ENCODE measurements at regions not wholly inside any gene's neighbourhood (a gene's known extent, or its start where the extent isn't known, plus 50 kb on each side); places are given as distances from the start of the nearest gene placed in this dataset.

- TF ChIP-seq EZH2 (IDR thresholded peaks at IDR 0.05; ENCODE audit: borderline replicate concordance, insufficient read depth, low read depth, low read length, poor library complexity, severe bottlenecking), result no peak
- TF ChIP-seq, protein P1, sequence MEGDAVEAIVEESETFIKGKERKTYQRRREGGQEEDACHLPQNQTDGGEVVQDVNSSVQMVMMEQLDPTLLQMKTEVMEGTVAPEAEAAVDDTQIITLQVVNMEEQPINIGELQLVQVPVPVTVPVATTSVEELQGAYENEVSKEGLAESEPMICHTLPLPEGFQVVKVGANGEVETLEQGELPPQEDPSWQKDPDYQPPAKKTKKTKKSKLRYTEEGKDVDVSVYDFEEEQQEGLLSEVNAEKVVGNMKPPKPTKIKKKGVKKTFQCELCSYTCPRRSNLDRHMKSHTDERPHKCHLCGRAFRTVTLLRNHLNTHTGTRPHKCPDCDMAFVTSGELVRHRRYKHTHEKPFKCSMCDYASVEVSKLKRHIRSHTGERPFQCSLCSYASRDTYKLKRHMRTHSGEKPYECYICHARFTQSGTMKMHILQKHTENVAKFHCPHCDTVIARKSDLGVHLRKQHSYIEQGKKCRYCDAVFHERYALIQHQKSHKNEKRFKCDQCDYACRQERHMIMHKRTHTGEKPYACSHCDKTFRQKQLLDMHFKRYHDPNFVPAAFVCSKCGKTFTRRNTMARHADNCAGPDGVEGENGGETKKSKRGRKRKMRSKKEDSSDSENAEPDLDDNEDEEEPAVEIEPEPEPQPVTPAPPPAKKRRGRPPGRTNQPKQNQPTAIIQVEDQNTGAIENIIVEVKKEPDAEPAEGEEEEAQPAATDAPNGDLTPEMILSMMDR (IDR thresholded peaks at IDR 0.05), result no peak
Measured at GRCh38 chr2:143940720-143941119, 579.2 kb downstream of the ZEB2 start.
